GM10266 (cell line): ENCODE measurements at regions not wholly inside any gene's neighbourhood (a gene's known extent, or its start where the extent isn't known, plus 50 kb on each side); places are given as distances from the start of the nearest gene placed in this dataset.
"Not testable (repeated sequence)": the region's sequence is repeated elsewhere in the genome, so short reads cannot be mapped to it uniquely, and the experiment has no call there.

ENCODE experiments used
- DNase-seq: peaks from one replicate; pipeline ENCODE4 v3.0.0; 2012; ENCODE audit errors: extremely low spot score
- TF ChIP-seq, protein P1 (sequence below): IDR thresholded peaks from 2 replicates; pipeline ENCODE4 v1.5.1; 2012; ENCODE audit warnings: mild to moderate bottlenecking, low read depth; ENCODE audit not compliant: control insufficient read depth, insufficient read depth; ENCODE audit errors: missing control alignments

DNA sequence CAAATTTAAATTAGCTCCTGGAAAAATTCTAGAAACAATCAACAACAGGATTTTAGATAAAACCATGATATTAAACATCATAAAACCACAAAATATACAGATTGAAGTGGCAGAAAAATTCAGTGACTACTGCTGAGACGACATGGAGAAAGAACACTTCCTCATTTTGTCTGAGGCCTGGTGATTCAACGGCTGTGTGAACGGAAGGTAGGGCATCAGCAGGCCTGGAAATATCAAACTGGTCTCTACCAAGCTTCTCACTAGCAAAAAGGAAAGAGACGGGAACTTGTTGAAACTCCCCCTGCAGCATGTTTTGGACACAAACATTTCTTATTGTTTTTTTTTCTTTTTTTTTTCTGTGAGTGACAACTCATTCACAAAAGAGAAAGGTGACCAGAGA is 58.0 kb upstream of the AHI1 start:
- peak; percentile 29 for DNase-seq
- TF ChIP-seq, protein P1, sequence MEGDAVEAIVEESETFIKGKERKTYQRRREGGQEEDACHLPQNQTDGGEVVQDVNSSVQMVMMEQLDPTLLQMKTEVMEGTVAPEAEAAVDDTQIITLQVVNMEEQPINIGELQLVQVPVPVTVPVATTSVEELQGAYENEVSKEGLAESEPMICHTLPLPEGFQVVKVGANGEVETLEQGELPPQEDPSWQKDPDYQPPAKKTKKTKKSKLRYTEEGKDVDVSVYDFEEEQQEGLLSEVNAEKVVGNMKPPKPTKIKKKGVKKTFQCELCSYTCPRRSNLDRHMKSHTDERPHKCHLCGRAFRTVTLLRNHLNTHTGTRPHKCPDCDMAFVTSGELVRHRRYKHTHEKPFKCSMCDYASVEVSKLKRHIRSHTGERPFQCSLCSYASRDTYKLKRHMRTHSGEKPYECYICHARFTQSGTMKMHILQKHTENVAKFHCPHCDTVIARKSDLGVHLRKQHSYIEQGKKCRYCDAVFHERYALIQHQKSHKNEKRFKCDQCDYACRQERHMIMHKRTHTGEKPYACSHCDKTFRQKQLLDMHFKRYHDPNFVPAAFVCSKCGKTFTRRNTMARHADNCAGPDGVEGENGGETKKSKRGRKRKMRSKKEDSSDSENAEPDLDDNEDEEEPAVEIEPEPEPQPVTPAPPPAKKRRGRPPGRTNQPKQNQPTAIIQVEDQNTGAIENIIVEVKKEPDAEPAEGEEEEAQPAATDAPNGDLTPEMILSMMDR = no peak

DNA sequence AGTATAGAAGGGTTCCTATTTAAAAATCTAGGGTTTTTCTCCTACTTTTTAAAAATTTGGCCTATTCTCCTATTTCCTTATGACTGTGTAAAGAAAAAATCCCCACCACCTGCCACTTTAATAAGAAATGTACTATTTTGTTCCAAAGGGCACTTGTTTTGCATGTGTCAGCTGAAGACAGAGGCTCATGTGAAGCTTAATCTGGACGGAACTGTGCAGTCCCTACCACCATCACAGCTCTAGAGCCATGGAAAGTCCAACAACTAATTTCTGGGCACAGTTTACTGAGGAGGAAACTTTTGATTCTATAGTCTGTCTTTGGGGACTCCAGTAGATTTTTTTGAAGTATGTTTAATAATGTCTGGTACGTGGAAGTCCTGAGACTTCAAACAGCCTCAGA is 60.0 kb upstream of the AHI1 start:
- TF ChIP-seq, protein P1 = no peak
- no peak for DNase-seq

DNA sequence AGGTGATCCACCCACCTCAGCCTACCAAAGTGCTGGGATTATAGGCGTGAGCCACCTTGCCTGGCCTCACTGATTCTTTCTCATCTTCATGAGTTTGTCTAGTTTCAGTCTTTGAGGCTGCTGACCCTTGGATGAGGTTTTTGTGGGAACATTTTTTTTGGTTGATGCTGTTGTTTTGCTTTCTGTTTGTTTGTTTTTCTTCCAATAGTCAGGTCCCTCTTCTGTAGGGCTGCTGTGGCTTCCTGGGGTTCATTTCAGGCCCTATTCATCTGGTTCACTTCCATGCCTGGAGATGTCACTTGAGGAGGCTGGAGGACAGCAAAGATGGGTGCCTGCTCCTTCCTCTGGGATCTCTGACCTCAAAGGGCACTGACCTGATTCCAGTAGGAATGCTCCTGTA is 68.1 kb upstream of the AHI1 start:
- not testable (repeated sequence) for DNase-seq

DNA sequence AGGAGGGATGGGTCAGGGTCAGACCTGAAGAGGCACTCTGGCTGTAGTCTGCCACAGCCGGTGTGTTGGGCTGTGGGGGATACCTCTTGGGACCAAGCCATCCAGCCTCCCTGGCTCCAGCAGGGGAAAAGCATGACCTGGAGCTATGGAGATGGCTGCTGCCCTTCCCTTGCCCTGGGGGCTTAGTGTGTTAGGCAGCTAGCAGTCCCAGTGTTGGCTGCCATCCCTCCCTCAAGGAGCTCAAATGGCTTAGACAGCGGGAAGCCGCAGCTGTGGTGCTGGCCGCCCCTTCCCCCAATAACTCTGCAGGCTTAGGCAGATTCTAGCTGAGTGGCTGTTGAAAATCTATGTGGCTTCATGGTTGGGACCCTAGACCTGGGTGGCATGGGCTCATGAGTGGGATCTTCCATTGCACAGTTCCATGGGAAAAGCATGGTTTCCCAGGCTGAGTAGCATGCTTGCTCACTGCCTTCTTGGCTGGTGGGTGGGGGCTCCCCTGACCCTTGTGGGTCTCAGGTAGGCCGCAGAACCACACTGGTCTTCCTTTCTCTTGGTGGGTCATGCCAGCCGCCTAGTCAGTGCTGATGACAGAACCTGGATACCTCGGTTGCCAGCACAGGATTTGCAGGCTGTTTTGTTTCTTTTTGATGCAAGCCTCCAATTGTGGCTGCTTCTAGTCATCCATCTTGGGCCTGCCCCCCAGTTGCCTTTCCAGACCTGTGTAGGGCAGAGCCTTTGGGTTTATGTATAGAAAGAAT is 69.0 kb upstream of the AHI1 start:
- DNase-seq = no peak
- TF ChIP-seq, protein P1 = no peak

DNA sequence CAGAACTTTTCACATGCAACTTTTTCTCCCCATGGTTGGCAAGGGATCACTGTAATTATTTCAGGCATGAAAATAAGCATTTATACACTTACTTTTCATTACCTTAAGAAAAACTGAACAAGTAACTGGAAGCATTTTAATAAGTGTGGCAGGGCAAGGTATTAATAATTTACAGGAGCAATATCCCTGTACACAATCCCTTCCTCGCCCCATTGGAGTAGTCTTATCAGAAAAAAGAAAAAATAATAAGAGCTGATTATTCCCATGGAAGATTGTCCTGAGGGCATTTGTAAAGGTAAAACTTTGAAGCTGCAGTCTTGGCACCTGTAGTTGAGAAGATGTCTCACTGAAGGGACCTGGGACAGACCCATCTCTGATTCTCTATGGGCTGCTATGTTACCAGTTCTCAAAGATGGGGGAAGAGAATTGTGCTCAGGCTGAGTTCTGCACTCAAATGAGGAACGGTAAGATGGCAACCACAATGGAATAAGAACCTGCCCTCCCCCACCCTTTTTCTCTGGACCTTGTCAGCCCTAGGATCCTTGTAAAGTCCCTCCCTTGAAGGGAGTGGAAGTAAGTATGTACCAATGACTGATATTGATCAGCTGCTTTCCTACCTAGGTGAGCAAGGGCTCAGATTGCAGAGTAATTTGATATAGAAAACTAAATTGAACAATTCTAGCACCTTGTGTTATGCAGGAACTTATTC is 70.0 kb upstream of the AHI1 start:
- TF ChIP-seq, protein P1 = no peak
- DNase-seq = no peak

DNA sequence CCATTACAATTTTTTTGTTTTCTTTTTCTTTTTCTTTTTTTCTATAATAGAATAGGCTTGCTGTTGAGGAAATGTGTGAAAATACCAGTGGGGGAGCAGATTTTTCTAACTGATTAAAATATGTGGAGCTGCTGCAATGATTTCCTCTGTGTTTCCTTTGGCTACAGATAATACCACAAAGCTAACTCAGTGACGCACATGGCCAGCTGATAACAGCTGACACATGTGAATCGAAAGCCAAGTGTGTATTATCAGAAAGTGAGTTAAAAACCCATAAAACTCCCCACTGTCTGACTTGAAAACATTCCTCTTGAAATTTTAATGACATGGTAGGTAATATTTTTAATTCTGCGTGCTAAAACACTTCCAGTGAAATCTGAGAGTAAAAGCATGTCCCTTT is 70.8 kb upstream of the AHI1 start:
- TF ChIP-seq, protein P1 = no peak
- DNase-seq = peak; percentile 36

DNA sequence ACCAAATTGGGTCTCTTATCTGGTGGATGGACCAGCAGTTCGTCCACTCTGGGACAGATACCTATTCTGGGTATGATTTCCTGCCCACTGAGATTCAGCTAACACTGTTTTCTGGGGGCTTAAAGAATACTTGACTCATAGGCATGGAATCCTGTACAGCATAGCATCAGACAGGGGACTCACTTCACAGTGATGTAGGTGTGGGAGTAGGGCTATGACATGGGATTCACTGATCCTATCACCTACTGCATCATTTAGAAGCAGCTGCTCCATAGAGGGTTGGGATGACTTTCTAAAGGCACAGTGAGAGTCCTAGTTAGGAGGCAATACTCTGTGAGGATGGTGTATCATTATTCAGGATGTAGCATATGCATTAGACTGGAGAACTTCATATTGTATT is 74.5 kb upstream of the AHI1 start:
- DNase-seq = no peak
- TF ChIP-seq, protein P1 = no peak
